GM18868 (cell line): ENCODE measurements at regions not wholly inside any gene's neighbourhood (a gene's known extent, or its start where the extent isn't known, plus 50 kb on each side); places are given as distances from the start of the nearest gene placed in this dataset.

Source experiments
- ATAC-seq: cut with Tn5 transposase; IDR thresholded peaks from one replicate; pipeline ENCODE4 v1.9.1; 2021; ENCODE audit warnings: mild to moderate bottlenecking, moderate library complexity; ENCODE audit not compliant: unreplicated experiment

GRCh38 chr3:159937561-159938166 is 51.0 kb upstream of the IL12A start:
- no peak for ATAC-seq

DNA sequence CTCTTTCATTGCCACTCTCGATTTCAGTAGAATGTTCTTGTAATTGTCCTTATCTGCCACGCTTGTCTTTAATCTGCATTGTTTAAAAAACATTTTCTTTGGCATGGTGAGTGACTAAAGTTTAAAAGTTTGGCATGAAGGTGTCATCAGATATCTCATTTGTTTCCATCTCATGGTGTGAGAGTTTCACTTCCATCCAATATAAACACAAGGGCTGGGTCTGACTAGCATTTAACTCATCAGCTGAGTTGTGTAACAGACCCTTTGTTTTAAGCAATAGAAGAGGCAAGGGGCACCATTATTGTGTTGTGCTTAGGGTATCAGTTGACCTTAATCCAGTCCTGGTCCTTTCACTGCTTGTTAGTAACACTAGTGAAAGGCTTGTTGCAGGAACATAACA is 49.9 kb upstream of the IL12A start:
- ATAC-seq = no peak
